Breast epithelium (tissue), 3 donors: ENCODE measurements at regions not wholly inside any gene's neighbourhood (a gene's known extent, or its start where the extent isn't known, plus 50 kb on each side); places are given as distances from the start of the nearest gene placed in this dataset.

Source experiments
- POLR2A ChIP-seq: fragments of 450-650 bp; IDR thresholded peaks from one replicate; pipeline ENCODE4 v1.6.1; 2016; ENCODE audit warnings: antibody characterized with exemption, mild to moderate bottlenecking, moderate library complexity
- TF ChIP-seq, protein P1 (sequence below), 3 donors: fragments of 450-650 bp; IDR thresholded peaks; one replicate each; pipeline ENCODE4 v1.5.1; 2016 to 2017; ENCODE audit warnings: antibody characterized with exemption in 3 of 3, mild to moderate bottlenecking in 3 of 3, moderate library complexity in 3 of 3

DNA sequence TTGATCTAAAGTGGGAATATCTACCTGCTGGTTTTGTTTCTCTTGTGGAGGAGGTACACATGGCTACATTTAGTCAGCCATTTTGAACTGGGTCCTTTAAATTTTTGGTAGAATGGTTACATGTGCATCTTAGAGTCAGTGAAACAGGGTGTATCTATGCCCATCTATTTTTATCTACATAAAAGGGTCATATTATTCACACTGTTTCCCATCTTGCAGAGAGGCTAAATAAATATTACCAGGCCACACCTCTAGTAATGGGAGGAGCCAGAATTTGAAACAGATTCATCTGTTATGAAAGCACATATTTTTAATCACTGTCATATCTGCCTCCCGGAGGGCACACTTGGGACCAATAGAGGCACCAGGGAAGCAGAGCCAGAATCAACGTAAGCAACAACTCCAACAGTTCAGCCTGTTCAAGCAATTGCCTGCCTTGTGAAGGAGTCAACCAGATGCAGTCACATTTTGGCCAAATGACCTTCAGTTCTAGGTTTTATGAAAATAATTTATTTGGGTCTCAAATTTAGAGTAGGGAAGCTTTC, 376.8 kb downstream of the TSN start:
- TF ChIP-seq, protein P1, sequence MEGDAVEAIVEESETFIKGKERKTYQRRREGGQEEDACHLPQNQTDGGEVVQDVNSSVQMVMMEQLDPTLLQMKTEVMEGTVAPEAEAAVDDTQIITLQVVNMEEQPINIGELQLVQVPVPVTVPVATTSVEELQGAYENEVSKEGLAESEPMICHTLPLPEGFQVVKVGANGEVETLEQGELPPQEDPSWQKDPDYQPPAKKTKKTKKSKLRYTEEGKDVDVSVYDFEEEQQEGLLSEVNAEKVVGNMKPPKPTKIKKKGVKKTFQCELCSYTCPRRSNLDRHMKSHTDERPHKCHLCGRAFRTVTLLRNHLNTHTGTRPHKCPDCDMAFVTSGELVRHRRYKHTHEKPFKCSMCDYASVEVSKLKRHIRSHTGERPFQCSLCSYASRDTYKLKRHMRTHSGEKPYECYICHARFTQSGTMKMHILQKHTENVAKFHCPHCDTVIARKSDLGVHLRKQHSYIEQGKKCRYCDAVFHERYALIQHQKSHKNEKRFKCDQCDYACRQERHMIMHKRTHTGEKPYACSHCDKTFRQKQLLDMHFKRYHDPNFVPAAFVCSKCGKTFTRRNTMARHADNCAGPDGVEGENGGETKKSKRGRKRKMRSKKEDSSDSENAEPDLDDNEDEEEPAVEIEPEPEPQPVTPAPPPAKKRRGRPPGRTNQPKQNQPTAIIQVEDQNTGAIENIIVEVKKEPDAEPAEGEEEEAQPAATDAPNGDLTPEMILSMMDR (IDR thresholded peaks at IDR 0.05) = no peak
- TF ChIP-seq POLR2A = no peak
